HG03066 (cell line): ENCODE measurements at regions not wholly inside any gene's neighbourhood (a gene's known extent, or its start where the extent isn't known, plus 50 kb on each side); places are given as distances from the start of the nearest gene placed in this dataset.

Experiments
- ATAC-seq: cut with Tn5 transposase; IDR thresholded peaks from one replicate; pipeline ENCODE4 v1.9.1; 2021; ENCODE audit warnings: low read depth; ENCODE audit not compliant: unreplicated experiment

DNA sequence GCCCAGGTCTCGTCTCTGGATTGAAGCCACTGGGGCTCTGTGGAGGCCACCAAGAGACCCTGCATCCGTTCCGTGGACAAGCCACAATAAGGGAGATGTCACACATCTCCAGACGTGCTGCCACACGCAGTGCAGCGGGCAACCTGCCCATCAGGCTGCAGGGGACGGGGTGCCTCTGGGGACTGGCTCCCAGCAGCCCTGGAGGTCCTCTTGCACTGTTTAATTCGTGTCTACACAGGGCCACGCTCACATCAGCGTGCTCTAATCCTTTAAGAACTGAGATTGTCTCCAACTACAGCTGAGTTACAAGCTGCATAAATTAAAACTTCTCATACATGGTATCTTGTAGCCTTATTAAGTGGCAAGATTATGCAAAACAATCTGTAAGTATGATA, 1232.2 kb downstream of the BRD1 start:
- ATAC-seq: no peak

GRCh38 chr22:48594757-48595510, 1232.7 kb downstream of the BRD1 start:
- ATAC-seq: no peak

GRCh38 chr22:48594016-48594756, 1233.5 kb downstream of the BRD1 start:
- no peak for ATAC-seq

GRCh38 chr22:48593551-48593950, 1234.1 kb downstream of the BRD1 start:
- no peak for ATAC-seq

GRCh38 chr22:48592931-48593330, 1234.7 kb downstream of the BRD1 start:
- no peak for ATAC-seq

GRCh38 chr22:48592488-48592887, 1235.2 kb downstream of the BRD1 start:
- no peak for ATAC-seq

- no peak for ATAC-seq
These were observed 1235.7 kb downstream of the BRD1 start for GRCh38 chr22:48592066-48592345.

GRCh38 chr22:48591286-48592065, 1236.2 kb downstream of the BRD1 start:
- no peak for ATAC-seq

DNA sequence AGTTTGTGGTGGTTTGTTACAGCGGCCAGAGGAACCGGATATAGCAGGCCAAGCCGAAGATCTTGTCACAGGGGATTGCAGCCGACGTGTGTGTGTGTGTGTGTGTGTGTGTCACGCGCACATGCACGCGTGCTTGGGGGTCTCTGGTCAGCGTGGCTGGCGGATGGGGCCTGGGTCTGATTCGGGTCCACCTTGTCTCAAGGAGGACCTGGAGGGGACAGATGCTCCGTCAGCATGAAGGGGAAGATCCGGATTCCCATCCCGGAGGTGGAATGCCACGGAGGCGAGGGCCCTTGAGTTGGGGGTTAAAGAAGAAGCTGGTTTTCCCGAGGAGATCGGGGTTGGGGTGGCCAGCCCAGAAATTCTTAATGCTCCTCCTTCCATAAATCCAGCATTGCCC, 1237.8 kb downstream of the BRD1 start:
- no peak for ATAC-seq

DNA sequence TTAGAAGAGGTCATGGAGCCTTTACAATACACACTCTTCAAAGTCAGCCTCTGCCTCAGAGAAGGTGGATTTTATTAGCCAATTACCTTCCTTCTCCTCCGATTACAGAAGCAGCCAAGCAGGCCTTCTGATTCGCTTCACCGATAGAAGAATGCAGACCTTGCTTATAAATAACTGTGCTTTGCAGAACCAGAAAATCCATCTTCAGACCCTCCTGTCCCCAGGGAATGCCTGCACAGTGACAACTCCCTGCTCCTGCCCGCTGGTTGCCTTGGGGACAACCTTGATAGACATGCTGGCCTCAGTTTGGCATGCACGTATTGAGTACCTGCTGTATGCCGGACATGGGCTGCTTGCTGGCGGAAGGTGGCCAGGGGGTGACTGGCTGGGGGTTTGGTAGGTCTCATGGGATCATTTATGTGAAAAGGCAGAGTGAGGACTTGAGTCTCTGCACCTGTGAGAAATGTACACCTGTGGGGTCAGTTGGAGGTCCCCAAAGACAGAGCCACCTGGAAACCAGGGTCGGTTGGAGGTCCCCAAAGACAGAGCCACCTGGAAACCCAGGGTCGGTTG, 1238.7 kb downstream of the BRD1 start:
- ATAC-seq: no peak

GRCh38 chr22:48588151-48588877, 1239.4 kb downstream of the BRD1 start:
- ATAC-seq: no peak

- no peak for ATAC-seq
These were observed 1240.3 kb downstream of the BRD1 start for GRCh38 chr22:48587236-48587865.

GRCh38 chr22:48586799-48587185, 1240.9 kb downstream of the BRD1 start:
- no peak for ATAC-seq

GRCh38 chr22:48585916-48586798, 1241.5 kb downstream of the BRD1 start:
- ATAC-seq: no peak

DNA sequence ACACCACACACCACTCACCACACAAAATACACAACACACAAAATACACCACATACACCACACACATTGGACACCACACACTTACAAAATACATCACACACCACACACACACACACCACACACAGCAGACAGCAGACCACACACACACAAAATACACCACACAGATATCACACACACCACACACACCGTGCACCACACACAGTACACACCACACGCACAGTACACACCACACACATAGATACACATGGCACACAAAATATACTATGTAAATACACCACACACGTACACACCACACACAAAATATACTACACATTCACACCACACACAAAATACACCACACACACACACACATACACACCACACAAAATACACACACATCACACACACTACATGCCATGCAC, 1243.5 kb downstream of the BRD1 start:
- ATAC-seq: no peak

DNA sequence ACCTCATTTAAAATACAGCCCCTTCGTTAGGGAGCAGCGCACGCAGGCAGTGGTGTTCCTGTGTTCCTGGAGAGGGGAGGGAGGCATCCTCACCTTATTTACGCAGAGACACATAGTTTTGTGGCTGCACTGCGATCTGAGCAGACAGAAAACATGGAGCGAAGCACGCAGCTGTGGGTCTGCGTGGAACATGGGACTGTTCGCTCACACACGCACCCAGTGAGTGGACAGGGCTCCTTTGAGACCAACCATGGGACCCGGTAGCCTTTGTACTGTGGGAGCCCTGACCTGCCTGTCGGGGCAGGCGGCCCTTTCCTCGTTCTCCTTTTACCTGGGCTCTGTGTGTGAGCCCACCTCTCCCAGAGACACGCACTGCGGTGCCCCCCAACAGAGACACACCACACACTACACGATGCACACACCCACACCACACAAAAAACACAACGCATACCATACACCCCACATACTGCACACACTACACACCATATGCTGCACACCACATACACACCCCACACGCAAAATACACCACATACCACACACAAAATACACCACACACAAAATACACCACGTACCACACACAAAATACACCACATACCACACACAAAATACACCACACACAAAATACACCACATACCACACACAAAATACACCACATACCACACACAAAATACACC, 1245.7 kb downstream of the BRD1 start:
- ATAC-seq: no peak

GRCh38 chr22:48581205-48581766, 1246.4 kb downstream of the BRD1 start:
- ATAC-seq: no peak

- ATAC-seq: no peak
These were observed 1247.1 kb downstream of the BRD1 start for GRCh38 chr22:48580481-48580970.
